ENCODE measurements at regions not wholly inside any gene's neighbourhood (a gene's known extent, or its start where the extent isn't known, plus 50 kb on each side); places are given as distances from the start of the nearest gene placed in this dataset.

DNA sequence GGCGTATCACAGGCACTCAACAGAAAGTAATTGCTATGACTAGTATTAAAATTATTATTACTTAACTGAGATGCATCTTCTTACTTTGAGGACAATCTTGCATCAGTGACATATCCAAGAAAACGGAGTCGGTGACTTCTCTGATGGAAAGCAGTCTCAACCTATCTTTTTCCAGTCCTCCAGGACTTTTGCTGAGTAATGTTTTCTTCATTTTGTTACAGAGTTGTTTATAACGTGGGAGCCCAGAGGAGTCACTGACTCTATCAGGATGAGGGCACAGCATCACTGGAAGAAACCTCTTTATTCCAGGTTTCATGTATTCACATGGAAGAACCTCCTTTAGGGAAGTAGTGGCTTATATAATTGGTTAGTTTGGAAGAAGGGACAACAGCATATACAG, 51.5 kb upstream of the MELK start:
- 76 to 83% (median 81%) methylated on average over 4 of the region's 4 CpGs for WGBS, 5 donors

DNA sequence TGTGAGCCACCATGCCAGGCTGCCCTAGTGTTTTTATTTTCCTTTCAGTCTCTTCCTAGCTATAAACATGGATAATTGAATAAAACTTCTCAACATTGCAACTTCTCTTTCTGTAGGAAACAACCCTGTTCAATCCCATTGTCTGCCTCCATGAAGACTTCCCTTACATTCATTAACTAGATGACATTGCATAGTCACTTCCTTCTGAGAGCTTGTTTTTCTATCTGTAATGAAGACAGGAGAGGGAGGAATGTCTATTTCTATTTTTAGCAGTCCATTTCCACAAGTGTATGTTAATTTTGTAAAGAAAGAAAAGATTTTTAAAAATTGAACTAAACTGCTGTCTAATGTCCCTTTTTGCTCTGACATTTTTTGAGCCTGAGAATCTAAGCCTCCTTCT, 55.6 kb upstream of the MELK start:
- TF ChIP-seq POLR2A (IDR thresholded peaks at IDR 0.05) (no peak), POLR2AphosphoS5 (IDR thresholded peaks at IDR 0.05) (no peak)
- TF ChIP-seq, protein P1, sequence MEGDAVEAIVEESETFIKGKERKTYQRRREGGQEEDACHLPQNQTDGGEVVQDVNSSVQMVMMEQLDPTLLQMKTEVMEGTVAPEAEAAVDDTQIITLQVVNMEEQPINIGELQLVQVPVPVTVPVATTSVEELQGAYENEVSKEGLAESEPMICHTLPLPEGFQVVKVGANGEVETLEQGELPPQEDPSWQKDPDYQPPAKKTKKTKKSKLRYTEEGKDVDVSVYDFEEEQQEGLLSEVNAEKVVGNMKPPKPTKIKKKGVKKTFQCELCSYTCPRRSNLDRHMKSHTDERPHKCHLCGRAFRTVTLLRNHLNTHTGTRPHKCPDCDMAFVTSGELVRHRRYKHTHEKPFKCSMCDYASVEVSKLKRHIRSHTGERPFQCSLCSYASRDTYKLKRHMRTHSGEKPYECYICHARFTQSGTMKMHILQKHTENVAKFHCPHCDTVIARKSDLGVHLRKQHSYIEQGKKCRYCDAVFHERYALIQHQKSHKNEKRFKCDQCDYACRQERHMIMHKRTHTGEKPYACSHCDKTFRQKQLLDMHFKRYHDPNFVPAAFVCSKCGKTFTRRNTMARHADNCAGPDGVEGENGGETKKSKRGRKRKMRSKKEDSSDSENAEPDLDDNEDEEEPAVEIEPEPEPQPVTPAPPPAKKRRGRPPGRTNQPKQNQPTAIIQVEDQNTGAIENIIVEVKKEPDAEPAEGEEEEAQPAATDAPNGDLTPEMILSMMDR (IDR thresholded peaks at IDR 0.05 in 8 of 11, conservative IDR thresholded peaks at IDR 0.05 in 3 of 11) = no peak
- H3K9me3 ChIP-seq = no peaks in the 10 kb centered on the region
- intact Hi-C loops (cut with DNase I; ENCODE audit: low total_unique reads) = no loop called here
- no peaks in the 10 kb centered on the region for H3K27me3 ChIP-seq (replicated peaks in 1 of 7)
- no peak for DNase-seq
- no peaks in the 10 kb centered on the region for H3K4me1 ChIP-seq
- no peak overlapping the region for H3K4me3 ChIP-seq
- H3K27ac ChIP-seq = no peak overlapping the region
- H3K36me3 ChIP-seq = no peaks in the 10 kb centered on the region

More for the DNA sequence above, 51.5 kb upstream of the MELK start:
- Histone ChIP-seq H3K9me3 (no peaks in the 10 kb centered on the region), H3K4me3 (no peak overlapping the region), H3K27me3 (replicated peaks in 1 of 7) (no peaks in the 10 kb centered on the region), H3K27ac (no peak overlapping the region), H3K4me1 (no peaks in the 10 kb centered on the region), H3K36me3 (no peaks in the 10 kb centered on the region)
- intact Hi-C loops (cut with DNase I; ENCODE audit: low total_unique reads) = no loop called here
- TF ChIP-seq POLR2AphosphoS5 (IDR thresholded peaks at IDR 0.05) = no peak
- TF ChIP-seq, protein P1 (IDR thresholded peaks at IDR 0.05 in 8 of 11, conservative IDR thresholded peaks at IDR 0.05 in 3 of 11) = no peak
- TF ChIP-seq POLR2A (IDR thresholded peaks at IDR 0.05) = no peak
- no peak for DNase-seq

- intact Hi-C loops (cut with DNase I; ENCODE audit: low total_unique reads) = no loop called here
- Histone ChIP-seq H3K9me3 (no peaks in the 10 kb centered on the region), H3K27me3 (replicated peaks in 1 of 7) (no peaks in the 10 kb centered on the region), H3K4me1 (peaks cover 0 to 25% (median 0%) of the 10 kb centered on the region in 6 donors), H3K4me3 (no peak overlapping the region), H3K27ac (no peak overlapping the region), H3K36me3 (no peaks in the 10 kb centered on the region)
- DNase-seq = no peak
- WGBS, 5 donors = 48 to 65% (median 62%) methylated on average over 4 of the region's 4 CpGs
- TF ChIP-seq POLR2AphosphoS5 (IDR thresholded peaks at IDR 0.05) = no peak
Observed at GRCh38 chr9:36504156-36504555, 68.5 kb upstream of the MELK start.

DNA sequence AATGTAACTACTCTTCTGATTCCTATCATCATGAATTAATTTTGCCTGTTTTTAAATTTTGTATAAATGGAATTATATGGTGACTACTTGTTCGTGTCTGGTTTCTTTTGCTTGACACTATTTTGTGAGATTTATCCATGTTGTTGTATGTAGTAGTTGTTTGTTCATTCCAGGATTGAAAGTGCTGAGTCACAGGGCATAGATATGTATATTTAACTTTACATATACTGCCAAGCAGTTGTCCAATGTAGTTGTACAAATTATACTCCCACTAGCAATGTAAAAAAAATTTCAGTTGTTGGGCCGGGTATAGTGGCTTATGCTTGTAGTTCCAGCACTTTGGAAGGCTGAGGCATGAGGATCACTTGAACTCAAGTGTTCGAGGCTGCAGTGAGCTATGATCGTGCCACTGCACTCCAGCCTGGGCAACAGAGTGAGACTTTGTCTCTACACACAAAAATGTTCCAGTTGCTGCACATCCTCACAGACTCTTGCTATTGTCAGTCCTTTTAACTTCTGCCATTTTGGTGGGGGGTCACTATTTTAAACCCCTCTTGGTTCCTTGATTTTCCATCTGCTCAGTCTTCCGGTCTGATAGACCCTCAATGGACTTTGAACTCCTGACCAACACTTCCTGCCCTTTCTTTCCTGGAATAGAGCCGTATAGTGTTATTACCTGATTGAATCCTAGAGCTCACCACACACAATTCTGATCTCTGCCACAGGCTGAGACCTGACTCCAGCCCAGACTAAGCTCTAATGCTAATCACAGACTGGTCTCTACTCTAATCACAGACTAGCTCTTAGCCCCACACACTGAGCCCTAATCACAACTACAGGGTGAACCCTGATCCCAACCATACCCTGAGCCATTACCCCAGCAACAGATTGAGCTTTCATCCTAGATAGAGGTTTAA, 69.3 kb upstream of the MELK start:
- intact Hi-C loops (cut with DNase I; ENCODE audit: low total_unique reads) = no loop called here
- Histone ChIP-seq H3K27me3 (replicated peaks in 1 of 7) (no peaks in the 10 kb centered on the region), H3K36me3 (no peaks in the 10 kb centered on the region), H3K4me3 (no peak overlapping the region), H3K4me1 (peaks cover 0 to 25% (median 0%) of the 10 kb centered on the region in 6 donors), H3K27ac (no peak overlapping the region), H3K9me3 (no peaks in the 10 kb centered on the region)
- WGBS, 5 donors = 72 to 81% (median 75%) methylated on average over 6 of the region's 6 CpGs
- DNase-seq = no peak
- TF ChIP-seq, protein P1 (IDR thresholded peaks at IDR 0.05 in 8 of 11, conservative IDR thresholded peaks at IDR 0.05 in 3 of 11) = no peak
- no peak for TF ChIP-seq POLR2A (IDR thresholded peaks at IDR 0.05)
- TF ChIP-seq POLR2AphosphoS5 (IDR thresholded peaks at IDR 0.05) = no peak

Measured in spleen (tissue), 11 donors.